Calu3 (cell line): ENCODE measurements at regions not wholly inside any gene's neighbourhood (a gene's known extent, or its start where the extent isn't known, plus 50 kb on each side); places are given as distances from the start of the nearest gene placed in this dataset.

Source experiments
- BruUV-seq: library from RNA; stranded (reverse); fragments of 400-500 nt; replicated peaks from 2 replicates; lab custom pipeline; 2021; lab: Mats Ljungman, UMichigan
- CTCF ChIA-PET: fragments of 300-600 bp; sonication (Branson Sonifier 250); formaldehyde crosslinking; loops from one replicate; lab custom pipeline; 2022; ENCODE audit warnings: antibody characterized with exemption; lab: Charles Lee
- DNase-seq: peaks from one replicate; pipeline ENCODE4 v3.0.0; 2022
- H3K27ac Mint-ChIP-seq: one replicate; pipeline ENCODE4 v1.8.0; 2022; ENCODE audit warnings: mixed read lengths; ENCODE audit not compliant: unreplicated experiment
- H3K27me3 Mint-ChIP-seq: one replicate; pipeline ENCODE4 v1.8.0; 2022; ENCODE audit warnings: mixed read lengths; ENCODE audit not compliant: unreplicated experiment
- H3K36me3 Mint-ChIP-seq: one replicate; pipeline ENCODE4 v1.8.0; 2022; ENCODE audit warnings: mild to moderate bottlenecking, moderate library complexity, mixed read lengths; ENCODE audit not compliant: insufficient read depth, unreplicated experiment
- H3K4me1 Mint-ChIP-seq: one replicate; pipeline ENCODE4 v1.8.0; 2022; ENCODE audit warnings: mild to moderate bottlenecking, low read depth, mixed read lengths; ENCODE audit not compliant: unreplicated experiment
- H3K4me3 Mint-ChIP-seq: one replicate; pipeline ENCODE4 v1.8.0; 2022; ENCODE audit warnings: mild to moderate bottlenecking, low read depth, moderate library complexity, mixed read lengths; ENCODE audit not compliant: unreplicated experiment
- H3K9me3 Mint-ChIP-seq: one replicate; pipeline ENCODE4 v1.8.0; 2022; ENCODE audit warnings: low read depth, mixed read lengths; ENCODE audit not compliant: unreplicated experiment
- CTCF ChIP-seq: fragments of 200-600 bp; IDR thresholded peaks from one replicate; pipeline ENCODE4 v1.8.0; 2022; ENCODE audit warnings: antibody characterized with exemption; ENCODE audit not compliant: unreplicated experiment
- intact Hi-C: fragments of 100-400 bp; cut with micrococcal nuclease; formaldehyde crosslinking; loops from one replicate; pipeline ENCODE4 v1.10.0; 2022; ENCODE audit not compliant: unreplicated experiment

GRCh38 chr7:125383324-125383723 is 453.7 kb upstream of the POT1 start:
- Mint-ChIP-seq H3K9me3 (no peaks in the 10 kb centered on the region), H3K4me1 (no peaks in the 10 kb centered on the region), H3K4me3 (no peak overlapping the region), H3K27ac (no peak overlapping the region), H3K36me3 (no peaks in the 10 kb centered on the region), H3K27me3 (no peaks in the 10 kb centered on the region)
- no peak for TF ChIP-seq CTCF
- BruUV-seq: no TSS peak
- intact Hi-C loops: no loop called here
- CTCF ChIA-PET: no interaction called here
- no peak for DNase-seq

GRCh38 chr7:125382401-125382800 is 452.8 kb upstream of the POT1 start:
- intact Hi-C loops: no loop called here
- no peak for TF ChIP-seq CTCF
- H3K4me1 Mint-ChIP-seq: no peaks in the 10 kb centered on the region
- H3K9me3 Mint-ChIP-seq: no peaks in the 10 kb centered on the region
- H3K27me3 Mint-ChIP-seq: no peaks in the 10 kb centered on the region
- CTCF ChIA-PET: no interaction called here
- no peak for DNase-seq
- no peak overlapping the region for H3K27ac Mint-ChIP-seq
- H3K36me3 Mint-ChIP-seq: no peaks in the 10 kb centered on the region
- H3K4me3 Mint-ChIP-seq: no peak overlapping the region
- no TSS peak for BruUV-seq

- no peak for DNase-seq
- Mint-ChIP-seq H3K27me3 (no peaks in the 10 kb centered on the region), H3K4me3 (no peak overlapping the region), H3K9me3 (no peaks in the 10 kb centered on the region), H3K4me1 (no peaks in the 10 kb centered on the region), H3K27ac (no peak overlapping the region), H3K36me3 (no peaks in the 10 kb centered on the region)
- intact Hi-C loops: no loop called here
- TF ChIP-seq CTCF: no peak
- CTCF ChIA-PET: no interaction called here
- BruUV-seq: no TSS peak
Observed at GRCh38 chr7:125375942-125376341, 446.3 kb upstream of the POT1 start.

GRCh38 chr7:125370502-125370901 is 440.9 kb upstream of the POT1 start:
- no peak for DNase-seq
- Mint-ChIP-seq H3K36me3 (no peaks in the 10 kb centered on the region), H3K9me3 (no peaks in the 10 kb centered on the region), H3K27ac (no peak overlapping the region), H3K4me3 (no peak overlapping the region), H3K27me3 (no peaks in the 10 kb centered on the region), H3K4me1 (no peaks in the 10 kb centered on the region)
- intact Hi-C loops: no loop called here
- no peak for TF ChIP-seq CTCF
- CTCF ChIA-PET: no interaction called here
- no TSS peak for BruUV-seq
